ENCODE measurements at regions not wholly inside any gene's neighbourhood (a gene's known extent, or its start where the extent isn't known, plus 50 kb on each side); places are given as distances from the start of the nearest gene placed in this dataset.
"Not testable (repeated sequence)": the region's sequence is repeated elsewhere in the genome, so short reads cannot be mapped to it uniquely, and the experiment has no call there.

GRCh38 chr6:169869301-169869700, 117.9 kb downstream of the ERMARD start:
- DNase-seq = no peak

- DNase-seq = peak; percentile 32
Observed at GRCh38 chr6:169868458-169868857, 117.0 kb downstream of the ERMARD start.

GRCh38 chr6:169867751-169868191, 116.3 kb downstream of the ERMARD start:
- no peak for DNase-seq

- no peak for DNase-seq
Observed at GRCh38 chr6:169866668-169867521, 115.5 kb downstream of the ERMARD start.

- DNase-seq = no peak
Observed at GRCh38 chr6:169866140-169866534, 114.7 kb downstream of the ERMARD start.

- no peak for DNase-seq
Observed at GRCh38 chr6:169865346-169866139, 114.1 kb downstream of the ERMARD start.

GRCh38 chr6:169864148-169865020, 113.0 kb downstream of the ERMARD start:
- DNase-seq = no peak

- no peak for DNase-seq
Observed at GRCh38 chr6:169863710-169864109, 112.3 kb downstream of the ERMARD start.

- DNase-seq = no peak
Observed at GRCh38 chr6:169862892-169863525, 111.6 kb downstream of the ERMARD start.

GRCh38 chr6:169862043-169862891, 110.8 kb downstream of the ERMARD start:
- DNase-seq = no peak

- no peak for DNase-seq
Observed at GRCh38 chr6:169861431-169862042, 110.1 kb downstream of the ERMARD start.

- no peak for DNase-seq
Observed at GRCh38 chr6:169859978-169860703, 108.7 kb downstream of the ERMARD start.

- DNase-seq = no peak
Observed at GRCh38 chr6:169859401-169859977, 108.1 kb downstream of the ERMARD start.

GRCh38 chr6:169858935-169859351, 107.5 kb downstream of the ERMARD start:
- DNase-seq = no peak

GRCh38 chr6:169858293-169858934, 107.0 kb downstream of the ERMARD start:
- no peak for DNase-seq

GRCh38 chr6:169857343-169858292, 106.2 kb downstream of the ERMARD start:
- DNase-seq = no peak

GRCh38 chr6:169856442-169857342, 105.3 kb downstream of the ERMARD start:
- not testable (repeated sequence) for DNase-seq
